ENCODE measurements at regions not wholly inside any gene's neighbourhood (a gene's known extent, or its start where the extent isn't known, plus 50 kb on each side); places are given as distances from the start of the nearest gene placed in this dataset.
"Not testable (repeated sequence)": the region's sequence is repeated elsewhere in the genome, so short reads cannot be mapped to it uniquely, and the experiment has no call there.

DNA sequence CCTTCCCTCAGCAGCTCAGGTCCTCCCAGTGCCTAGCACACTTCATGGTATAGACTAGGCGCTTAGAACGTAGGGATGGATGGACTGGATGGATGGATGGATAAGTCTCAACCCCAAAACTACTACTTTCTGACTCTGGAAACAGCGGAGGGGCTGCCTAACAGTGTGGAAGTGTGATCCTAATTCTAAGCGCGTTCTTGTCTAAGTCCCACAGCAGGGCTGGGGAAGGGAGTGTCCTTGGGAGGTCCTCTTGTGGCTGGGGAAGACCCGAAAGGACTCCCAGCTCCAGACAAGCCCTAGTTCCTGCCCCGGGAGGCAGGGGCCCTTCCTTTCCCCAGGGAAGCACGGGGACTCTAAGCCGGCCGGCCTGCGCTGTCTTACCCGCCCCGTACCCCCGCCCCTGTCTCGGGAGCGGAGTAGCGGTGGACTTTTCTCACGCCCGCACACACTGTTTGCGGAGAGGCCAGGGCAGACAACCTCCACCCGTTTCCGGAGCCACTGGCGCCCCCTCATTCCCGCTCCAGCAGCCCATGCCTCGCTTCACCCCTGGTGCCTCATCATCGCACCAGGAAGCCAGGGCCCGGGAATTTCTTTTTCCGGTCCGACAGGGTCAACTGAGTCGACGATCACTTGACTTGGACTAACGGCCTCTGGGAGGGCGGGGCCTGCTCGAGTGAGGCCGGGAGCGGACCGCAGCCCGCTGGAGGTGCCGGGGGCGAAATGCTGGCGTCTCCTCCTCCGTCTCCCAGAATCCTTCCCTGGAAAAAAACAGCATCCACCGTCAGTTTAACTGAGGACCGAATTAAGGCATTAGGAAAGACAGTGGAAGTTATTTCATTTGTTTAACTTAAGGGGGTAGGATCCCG is 133.3 kb downstream of the TBC1D2B start:
- DNase-seq = peak; percentile 1

DNA sequence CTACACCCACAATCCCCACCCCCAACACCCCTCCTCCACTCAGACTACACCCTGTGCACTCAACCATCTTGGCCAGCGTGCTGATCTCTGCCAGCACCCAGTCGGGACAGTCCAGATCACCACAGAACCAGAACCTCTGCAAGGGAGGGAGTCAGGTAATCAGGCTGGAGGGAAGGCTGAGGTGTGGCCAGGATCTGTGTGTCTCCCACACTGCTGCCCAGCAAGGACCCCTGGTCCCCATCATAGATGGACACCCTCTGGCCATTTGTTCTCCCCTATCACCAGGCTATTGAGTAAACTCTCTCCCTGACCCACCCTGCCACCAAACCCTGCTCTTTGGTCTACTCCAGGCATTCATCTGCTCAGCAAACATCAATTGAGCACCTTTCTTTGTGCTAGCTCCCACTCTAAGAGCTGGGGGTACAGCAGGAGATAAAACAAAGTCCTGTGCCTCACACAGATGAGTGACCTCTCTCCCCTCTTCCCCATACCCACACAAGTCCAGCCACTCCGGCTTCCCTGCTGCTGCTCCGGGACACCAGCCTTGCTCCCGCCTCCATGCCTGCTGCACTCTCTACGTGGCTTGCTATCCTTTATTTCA is 134.8 kb downstream of the TBC1D2B start:
- no peak for DNase-seq

DNA sequence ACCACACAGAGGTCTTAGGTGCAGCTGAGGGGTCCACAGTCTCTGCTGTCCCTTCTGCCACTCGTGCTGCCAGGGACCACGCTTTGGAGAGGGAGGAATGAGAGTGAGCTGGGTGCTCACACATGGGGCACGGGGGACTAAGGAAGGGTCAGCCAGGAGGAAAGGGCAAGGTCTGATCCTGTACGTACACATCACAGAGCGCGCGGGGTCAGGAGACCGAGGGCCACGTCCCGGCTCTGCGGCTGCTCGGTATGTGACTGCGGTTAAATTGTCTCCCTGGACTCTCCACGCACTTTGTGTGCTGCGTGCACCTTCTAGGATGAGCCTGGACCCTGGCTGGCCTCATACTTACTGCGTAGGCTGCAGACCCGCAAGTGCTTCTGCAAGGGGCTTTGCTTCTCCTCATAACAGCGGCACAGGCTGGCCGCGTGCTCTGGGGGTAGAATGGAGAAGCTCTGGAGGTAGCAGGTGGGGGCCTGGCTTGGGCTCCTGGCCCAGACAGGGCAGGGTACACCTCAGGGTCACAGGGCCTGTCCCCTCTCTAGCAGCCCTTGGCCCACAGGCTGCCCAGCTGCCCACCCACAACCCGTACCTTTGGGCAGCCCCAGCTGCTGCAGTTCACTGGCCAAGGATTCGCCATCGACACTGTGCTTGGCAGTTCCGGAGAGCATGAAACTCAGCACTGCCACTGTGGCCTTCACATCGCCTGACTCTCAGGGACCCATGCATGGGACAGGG is 136.3 kb downstream of the TBC1D2B start:
- not testable (repeated sequence) for DNase-seq

DNA sequence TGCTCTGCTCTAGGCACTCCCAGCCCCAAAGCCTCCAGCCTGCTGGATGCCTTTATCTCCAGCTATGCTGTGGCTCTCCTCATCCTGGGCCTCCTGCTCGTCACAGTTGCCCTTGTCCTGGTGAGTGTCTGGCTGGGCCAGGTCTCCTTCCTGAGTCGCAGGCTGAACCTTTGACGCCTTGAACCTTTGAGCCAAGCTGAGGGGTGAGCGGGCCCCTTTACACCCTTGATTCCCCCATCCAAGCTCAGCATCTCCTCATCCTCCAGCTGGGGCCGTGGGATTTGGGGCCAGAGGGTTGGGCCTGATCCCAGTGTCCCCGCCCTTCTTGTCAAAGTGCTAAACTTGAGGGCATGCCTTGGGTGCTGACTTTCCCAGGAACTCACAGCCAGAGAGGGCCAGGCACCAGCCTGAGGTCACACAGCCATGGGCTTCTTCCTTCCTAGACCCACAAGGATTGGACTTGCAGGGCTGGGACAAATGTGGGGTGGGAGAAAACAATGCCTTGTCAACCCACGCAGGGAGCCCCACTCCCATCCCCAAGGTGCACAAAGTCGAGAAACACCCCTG is 137.0 kb downstream of the TBC1D2B start:
- DNase-seq = no peak

DNA sequence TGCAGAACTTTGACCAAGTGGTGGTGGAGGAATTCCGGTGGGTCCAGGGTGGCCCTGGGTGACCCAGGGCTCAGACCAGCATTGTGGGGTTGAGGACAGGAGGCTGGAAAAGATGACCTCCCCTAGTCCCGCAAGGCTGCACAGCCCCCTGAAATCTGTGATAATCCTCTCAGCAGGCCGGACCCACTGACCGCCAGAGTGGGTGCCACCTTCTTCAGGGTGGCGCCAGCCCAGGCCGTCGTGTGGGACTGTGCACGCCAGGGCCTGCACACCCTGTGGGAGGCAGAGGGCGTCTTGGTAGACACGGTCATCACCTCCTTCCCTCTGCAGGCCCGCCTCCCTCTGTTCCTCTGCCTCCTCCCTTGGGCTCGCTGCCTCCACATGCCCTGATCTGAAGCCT is 137.7 kb downstream of the TBC1D2B start:
- no peak for DNase-seq

DNA sequence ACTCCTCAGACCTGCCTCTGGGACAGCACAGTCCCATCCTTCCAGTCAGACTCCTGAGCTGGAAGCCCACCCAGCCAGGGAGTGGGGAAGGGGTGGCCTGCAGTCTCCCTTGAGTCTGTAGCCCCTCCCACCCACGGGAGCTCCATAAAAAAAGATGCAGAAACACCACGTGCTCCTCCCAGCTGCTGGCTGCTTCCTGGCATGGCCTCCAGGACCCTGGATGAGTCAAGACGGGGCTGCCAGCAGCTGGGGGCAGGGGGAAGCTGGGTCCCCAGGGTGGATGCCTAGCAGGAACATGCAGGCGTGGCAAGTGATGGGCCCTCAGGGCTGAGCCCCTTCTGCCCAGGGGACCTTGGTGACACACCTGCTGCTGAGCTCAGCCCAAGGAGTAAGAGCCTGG is 138.5 kb downstream of the TBC1D2B start:
- DNase-seq = not testable (repeated sequence)

DNA sequence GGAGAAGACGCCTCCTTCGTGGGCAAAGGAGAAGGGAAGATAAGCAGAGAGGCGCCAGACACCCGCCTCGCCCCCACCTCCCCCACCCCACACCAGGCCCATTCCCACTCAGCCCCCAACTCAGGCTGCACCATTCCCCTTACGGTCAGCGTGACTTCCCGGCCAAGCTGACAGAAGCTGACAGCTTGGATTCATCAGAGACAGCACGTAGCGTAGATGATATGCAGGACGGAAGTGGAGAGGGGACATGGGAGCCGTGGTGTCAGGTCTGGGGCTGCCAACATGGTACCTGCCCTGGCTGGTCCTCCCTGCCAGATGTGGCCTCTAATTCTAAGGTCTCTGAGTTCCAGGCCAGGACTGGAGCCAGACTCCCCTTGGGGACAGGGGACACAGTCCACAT is 139.0 kb downstream of the TBC1D2B start:
- not testable (repeated sequence) for DNase-seq

DNA sequence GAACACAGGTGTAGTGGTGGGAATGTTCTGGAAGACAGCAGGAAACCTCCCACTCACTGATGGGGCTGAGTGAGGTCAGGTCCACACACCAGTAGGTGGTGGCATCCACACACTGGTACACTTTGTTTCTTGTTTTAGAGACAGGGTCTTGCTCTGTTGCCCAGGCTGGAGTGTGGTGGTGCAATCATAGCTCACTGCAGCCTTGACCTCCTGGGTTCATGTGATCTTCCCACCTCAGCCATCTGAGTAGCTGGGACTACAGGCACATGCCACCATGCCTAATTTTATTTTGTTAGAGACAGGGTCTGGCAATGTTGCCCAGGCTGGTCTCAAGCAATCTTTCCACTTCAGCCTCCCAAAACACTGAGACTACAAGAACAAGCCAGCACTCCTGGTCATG is 140.9 kb downstream of the TBC1D2B start:
- DNase-seq = not testable (repeated sequence)

DNA sequence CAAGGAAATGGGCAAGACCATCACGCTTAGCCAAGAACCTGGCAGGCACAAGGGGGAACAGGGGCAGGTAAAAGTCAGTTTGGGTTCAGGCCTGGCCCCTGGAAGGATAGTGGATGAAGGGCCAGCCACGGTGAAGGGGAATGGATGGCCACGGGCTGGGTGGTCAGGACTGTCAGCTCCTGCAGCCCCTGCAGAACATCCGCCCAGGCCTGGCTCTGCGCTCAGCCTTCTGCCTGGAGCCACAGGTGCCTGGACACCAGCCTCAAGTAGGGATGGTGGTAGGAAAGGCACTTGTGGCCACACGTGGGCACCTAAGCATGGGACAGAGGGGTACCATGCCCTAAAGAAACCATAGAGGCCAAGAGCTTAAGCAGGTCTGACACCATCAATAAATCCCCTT is 143.0 kb downstream of the TBC1D2B start:
- not testable (repeated sequence) for DNase-seq

DNA sequence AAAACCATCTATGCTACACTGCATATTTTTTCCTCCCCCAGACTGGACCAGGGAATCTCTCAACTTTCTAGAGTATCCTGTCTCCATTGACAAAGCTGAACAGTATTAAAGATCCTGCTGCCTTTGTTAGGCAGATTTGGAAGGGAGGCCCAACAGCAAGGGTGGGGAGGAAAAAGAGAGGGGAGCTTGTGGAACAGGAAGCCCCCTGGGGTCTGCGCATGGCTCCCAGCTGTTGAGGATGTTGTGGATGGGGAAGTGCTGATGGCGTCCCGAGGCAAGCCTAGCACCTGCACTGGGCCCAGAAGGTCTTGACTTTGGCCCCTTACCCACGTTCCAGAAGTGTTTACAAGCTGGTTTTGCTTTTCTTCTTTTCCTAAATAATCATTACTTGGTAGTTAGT is 146.6 kb downstream of the TBC1D2B start:
- not testable (repeated sequence) for DNase-seq

DNA sequence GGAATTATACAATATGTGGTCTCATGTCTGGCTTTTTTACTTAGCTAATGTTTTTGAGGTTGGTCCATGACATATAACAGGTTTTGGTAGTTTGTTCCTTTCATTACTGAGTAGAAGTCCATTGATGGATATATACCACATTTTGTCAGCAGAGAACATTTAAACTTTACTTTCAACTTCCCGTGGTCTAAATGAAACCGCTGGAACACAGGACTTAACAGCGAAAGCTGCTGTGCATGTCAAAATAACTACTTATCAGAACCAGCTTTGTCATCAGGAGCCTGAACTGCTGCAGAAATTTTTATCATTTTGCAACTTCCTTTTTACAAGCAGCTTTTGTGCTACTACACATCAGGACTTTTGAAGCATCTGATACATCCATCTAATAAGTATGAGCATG is 147.0 kb downstream of the TBC1D2B start:
- DNase-seq = not testable (repeated sequence)

DNA sequence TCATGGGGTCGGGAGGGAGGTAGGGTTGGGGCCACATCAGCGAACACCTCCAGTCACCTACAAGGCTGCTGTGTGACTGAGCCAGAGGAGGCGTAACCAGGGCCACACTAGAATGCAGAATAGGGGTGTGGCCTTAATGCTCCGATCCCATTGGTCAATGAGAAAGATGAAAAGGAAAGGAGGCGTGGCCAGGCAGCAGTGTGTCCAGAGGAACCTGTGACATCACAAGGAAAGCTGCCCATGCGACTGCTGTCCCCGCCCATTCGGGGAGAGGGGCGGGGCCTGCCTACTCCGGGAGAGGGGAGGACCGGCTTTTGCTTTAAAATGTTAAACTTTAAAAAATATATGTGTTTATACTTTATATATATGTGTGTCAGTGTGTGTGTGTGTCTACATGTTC is 150.7 kb downstream of the TBC1D2B start:
- DNase-seq = not testable (repeated sequence)

DNA sequence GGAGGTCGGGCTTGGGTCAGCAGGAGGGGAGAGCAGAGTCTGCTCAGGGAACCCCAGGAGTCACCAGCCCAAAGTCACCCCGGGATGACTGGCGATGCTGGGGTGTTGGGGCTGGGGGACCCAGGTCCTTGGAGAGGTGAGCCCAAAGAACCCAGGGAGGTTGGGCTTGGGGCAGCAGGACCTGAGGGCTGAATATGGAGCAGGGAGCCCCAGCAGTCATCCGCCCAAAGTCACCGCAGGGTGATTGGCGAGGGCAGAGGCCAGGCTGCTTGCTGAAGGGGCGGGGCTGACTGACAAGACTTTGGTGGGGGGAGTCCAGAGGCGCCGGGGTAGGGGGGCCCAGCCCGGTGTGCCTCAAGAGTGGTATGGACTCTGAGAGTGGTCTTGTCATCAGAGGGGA is 151.2 kb downstream of the TBC1D2B start:
- DNase-seq = not testable (repeated sequence)

DNA sequence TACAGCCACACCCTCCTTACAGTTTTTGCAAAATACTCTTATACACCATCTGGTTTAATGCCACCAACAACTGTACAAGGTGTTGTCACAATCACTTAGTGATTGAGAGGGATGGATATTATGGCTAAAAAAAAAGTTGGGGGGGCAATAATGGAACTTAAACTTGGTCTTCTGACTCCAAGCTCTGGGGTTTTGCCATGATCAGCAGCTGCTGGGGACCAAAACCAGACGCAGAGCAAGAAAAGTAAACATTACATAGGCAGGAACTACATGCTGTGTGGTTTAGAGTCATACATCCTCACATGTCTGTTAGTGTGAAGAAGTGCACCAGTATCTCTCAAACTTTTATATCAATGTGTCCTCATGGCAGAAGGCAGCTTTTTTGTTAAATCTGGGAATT is 152.4 kb downstream of the TBC1D2B start:
- not testable (repeated sequence) for DNase-seq

DNA sequence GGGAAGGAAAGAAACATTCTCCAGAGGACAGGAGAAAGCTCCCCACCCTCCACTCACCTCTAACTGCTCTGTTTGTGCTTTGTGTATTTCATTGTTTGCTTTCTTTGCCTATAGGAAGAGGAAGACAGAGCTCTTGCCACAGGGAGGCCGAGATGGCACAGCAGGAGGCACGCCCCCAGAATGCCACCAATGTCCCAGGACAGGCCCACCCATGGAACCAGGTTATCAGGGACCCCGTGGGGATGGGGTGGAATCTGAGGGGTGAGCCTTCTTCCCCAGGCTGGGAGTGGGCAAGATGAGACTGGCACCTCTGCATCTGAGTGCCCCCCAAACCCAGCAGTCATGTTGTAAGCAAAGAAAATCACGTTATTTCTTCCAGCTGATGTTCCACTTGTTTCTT is 155.8 kb downstream of the TBC1D2B start:
- DNase-seq = no peak

DNA sequence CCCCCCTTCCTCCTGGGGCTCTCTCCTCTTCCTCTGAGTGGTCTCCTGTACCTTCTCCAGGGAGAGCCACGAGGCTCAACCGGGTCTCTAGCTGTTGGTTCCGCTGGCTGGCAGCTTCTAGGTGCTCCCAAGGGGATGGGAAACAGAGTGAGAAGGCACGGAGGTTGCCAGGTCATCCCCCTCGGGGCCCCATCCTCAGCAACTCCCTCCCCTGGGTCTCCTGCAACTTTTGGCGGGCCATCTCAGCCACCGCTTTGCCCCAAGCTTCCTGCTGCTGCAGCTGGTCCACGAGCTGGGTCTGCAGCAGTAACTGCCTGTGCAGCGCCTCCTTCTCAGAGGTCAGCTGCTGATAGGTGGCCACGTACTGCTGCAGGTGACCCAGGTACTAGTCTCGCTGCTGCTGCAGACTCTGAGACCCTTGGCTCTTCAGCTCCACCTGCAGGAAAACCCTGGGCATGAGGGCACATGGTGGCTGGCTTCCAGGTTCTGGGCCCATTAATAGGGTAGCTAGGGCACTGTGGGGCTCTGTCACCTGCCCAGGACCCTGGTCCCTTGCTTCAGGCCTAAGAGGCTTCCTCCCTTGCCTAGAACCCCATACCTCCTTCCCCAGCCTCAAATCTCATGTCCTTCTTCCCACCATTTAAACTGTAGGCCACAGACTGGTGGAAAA is 160.4 kb downstream of the TBC1D2B start:
- not testable (repeated sequence) for DNase-seq

DNA sequence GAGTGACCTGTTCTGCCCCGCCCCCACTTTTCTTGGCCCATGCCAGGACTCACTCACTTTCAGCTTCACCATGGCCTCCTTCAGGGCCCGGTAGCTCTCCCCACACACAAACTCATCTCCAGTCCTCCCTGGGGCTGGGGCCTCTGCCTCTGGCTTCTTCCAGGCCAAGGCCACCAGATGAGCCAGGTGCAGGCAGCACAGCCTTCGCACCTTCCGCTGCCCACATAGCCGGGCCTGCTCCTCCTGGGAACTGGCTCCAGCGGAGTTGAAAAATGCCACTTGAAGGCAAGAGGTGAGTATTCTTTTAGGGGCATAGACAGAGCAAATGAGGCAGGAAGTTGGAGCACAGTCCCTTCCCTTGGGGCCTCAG is 161.6 kb downstream of the TBC1D2B start:
- DNase-seq = not testable (repeated sequence)

DNA sequence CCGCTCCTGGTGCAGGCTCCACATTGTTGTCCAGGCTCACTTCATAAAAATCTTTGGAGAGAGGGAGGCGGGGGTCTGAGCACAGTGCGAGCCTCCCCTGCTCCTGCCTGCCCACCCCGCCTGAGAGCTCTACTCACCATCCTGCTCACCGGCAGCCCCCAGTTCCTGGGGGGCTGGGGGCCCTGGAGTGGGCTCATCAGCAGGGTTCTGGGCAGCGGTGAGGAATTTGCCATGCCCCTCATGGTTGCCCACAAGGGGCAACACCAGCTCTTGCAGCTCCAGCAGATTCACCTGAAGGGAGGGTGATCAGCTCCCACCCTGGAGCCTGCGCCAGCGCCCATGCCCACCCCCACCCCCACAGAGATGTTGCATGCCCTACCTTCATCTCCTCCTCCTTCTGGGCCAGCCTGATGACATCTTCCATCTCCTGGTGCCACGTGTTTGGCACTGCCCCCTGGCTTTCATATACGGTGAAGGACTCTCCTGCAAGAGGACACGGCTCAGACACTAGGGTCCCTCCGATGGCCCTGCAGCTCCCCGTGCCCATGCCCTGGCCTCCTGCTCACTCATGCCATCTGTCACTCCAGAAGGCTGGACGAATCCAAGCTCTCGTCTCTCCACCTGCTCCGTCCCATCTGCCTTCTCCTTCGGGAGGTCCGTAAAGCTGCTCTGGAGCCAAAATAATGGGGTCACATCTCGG is 162.1 kb downstream of the TBC1D2B start:
- DNase-seq = no peak

DNA sequence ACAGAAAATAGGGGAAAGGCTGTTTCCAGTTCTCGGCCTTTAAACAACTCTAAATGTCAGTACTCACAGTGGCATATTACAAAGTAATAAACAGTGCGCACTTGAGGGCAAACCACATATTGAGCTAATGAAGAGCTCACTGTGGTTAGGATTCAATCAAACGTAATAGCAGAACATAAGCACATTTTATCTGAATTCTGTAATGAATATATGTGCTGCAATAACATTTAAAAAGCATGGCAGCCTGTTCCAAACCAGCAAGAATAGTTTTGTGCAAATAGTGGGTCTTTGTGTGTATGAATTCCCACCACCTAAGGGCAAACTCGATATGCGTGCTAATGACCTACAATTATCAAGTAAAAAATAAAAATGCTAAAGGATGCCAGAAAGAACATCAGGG is 163.0 kb downstream of the TBC1D2B start:
- DNase-seq = not testable (repeated sequence)

DNA sequence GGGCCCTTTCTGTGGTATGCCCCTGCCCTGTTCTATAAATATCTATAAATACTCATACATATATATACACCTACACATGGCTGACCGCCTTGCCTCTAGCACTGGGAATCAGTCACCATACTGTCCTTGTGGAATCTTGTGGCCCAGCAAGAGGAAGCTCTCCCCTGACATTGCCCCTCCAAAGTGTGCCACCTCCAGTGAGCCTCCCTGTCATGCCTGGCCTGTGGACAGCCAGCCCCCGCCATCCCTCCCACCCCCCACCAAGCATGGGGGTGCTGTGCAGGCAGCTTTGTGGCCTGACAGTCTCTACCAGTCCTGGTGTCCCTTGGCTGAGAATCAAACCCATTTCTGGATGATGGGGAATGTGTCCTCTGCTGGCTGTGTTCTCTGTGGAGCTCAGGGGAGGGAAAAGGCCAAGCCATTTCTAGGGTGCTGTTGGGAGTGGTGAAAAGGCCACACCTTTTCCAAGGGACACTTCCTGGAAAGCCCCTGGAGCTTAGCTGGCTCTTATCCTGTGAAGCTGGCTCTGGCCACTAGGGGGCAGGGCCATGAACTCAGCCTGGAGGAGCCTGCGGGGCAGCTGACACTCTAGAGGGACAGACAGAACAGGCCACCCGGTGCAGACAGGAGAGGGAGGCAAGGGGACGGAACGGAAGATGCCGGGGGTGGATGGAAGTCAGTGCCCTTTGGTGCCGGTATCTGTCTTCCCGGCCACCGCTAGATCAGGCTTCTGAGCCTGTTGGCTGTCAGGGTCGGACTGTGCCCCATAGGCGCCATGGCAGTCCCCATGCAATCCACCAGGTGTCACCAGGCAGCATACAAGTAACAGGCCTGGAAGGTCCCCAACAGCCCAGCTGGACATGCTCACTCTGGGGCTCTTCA is 167.2 kb downstream of the TBC1D2B start:
- peak; percentile 23 for DNase-seq

All from NCI-H446 treated with DMSO at 0.1 percent for 48 hours (cell line).